HG03460 (cell line): ENCODE measurements at regions not wholly inside any gene's neighbourhood (a gene's known extent, or its start where the extent isn't known, plus 50 kb on each side); places are given as distances from the start of the nearest gene placed in this dataset.

ENCODE experiments used
- ATAC-seq: cut with Tn5 transposase; IDR thresholded peaks from one replicate; pipeline ENCODE4 v1.9.1; 2021; ENCODE audit not compliant: unreplicated experiment

- ATAC-seq: no peak
Observed at GRCh38 chr16:13291591-13292333, 390.4 kb downstream of the SHISA9 start.

GRCh38 chr16:13296206-13296605 lies 394.8 kb downstream of the SHISA9 start:
- no peak for ATAC-seq

DNA sequence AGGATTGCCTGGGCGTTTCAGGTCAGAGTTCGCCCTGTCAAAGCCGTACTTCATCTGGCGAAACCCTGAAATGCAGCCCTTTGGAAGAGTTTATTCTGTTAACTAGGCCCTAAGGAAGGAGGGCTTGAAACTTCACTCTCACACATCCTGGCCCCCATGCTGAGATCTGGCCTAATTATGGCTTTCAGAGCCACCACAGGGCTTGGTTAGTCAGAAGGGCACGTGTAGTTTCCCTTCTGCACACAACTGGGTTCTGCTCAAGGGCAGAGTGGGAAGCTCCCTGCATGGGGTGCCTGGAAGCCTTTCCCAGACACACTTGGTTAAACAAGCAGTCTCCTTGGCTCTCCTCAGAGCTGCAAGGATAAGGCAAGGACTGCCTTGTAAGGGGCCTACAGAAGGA lies 397.3 kb downstream of the SHISA9 start:
- ATAC-seq: no peak

DNA sequence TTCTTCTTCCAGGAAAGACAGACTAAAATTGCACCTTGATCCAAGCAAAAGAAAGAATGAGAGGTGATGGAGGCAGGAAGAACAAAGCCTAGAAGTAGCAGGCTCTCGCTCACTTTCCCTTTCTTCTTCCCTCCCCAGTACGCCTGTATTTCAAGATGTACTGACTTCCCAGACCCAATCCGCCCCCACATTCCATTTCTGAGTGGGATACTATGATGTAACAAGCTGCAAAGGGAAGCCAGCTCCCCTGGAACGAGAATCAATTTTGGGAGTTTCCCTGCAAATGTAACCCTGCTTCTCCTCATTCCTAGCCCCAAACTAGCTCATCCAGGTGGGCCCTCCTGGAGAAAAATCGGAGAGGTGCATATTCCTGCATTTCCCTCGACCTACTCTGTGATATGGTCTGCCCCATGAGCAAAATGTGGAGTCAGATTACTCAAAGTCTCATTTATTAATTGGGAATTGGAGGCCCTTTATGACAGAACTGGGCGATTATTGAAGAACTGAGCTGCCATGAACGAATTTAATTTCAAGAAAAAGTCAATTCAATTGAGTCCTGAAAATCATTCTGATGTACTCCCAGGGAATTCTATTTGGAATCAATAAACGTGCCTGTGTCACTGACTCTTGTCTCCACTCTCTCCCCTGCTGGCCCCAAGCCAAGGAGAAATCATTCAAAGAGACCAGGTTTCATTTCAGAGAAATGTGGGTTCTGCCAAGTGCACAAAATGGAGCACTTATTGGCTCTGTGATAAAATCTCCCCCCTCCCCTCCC lies 398.9 kb downstream of the SHISA9 start:
- no peak for ATAC-seq

DNA sequence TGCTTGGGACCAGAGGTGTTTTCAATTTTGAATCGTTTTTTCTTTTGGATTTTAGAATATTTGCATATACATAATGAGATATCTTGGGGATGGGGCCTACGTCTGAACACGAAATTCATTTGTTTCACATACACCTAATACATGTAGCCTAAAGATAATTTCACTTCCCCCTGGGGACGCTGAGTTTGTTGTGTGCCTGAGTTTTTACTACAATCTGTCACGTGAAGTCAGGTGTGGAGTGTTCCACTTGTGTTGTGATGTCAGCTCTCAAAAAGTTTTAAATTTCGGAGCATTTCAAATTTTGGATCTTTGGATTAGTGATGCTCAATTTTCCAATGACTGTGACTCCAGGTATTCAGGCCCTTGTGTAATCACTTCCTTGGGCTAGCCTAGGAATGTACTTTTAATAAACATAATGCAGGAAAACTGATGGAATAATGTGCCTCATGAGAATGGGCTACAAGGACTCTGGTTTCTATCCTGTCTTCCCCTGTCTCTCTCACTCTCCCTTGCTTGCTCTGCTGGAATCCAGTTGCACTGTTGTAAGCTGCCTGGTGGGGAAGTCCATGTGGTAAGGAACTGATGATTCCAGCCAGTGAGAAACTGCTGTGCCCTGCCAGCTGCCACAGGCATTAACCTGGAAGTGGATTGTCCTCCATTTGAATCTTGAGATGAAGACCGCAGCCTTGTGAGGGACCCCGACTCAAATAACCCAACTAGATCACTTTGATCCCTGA lies 403.8 kb downstream of the SHISA9 start:
- no peak for ATAC-seq

GRCh38 chr16:13306161-13306995 lies 405.0 kb downstream of the SHISA9 start:
- no peak for ATAC-seq

DNA sequence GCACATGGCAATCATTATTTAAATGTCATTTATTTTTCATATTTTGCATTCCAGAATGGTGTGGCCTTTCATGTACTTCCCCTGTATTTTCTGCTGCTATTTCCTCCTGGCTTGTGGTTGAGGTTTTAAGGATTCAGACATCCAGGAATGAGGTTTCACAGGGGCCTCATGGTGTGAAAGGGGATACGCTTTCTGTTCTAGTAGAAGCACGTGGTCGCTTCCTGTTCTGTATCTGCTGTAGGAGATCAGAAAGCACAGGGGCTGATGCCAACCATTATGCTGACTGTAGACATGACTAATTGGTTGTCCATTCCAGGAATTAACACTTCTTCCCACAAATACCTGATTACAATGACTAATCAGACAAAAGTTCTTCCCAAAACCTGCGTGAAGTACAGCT lies 405.9 kb downstream of the SHISA9 start:
- no peak for ATAC-seq

- no peak for ATAC-seq
Observed at GRCh38 chr16:13307851-13308250, 406.5 kb downstream of the SHISA9 start.

DNA sequence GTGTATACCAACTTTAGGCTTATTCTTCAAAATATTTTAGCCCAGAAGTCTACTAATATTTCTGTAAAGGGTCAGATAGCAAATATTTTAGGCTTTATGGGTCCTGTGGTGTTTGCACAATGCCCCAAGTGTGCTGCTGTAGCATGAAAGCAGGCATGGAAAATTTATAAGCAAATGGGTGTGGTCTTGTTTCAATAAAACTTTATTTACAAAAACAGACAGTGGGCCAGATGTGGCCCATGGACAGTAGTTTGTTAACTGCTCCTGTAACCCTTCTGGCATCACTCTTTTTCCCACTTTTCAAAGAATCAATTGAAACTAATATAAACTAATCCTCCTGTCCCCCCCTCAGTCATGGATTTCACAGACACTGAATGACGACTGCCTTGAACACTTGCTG lies 410.7 kb downstream of the SHISA9 start:
- no peak for ATAC-seq

GRCh38 chr16:13313351-13313750 lies 412.0 kb downstream of the SHISA9 start:
- no peak for ATAC-seq

DNA sequence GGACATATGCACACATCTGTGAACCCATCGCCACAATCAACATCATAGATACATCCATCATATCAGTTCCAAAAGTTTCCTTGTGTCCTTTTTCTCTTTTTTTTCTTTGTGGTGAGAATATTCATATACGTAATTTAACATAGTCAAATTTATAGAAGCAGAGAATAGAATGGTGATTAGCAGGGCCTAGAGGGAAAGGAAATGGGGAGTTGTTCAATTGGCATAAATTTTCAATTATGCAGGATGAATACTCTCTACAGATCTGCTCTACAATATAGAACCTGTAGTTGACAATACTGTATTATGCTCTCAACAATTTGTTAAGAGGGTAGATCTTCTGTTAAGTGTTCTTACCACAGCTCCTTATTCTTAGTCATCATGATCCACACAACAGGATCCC lies 413.2 kb downstream of the SHISA9 start:
- no peak for ATAC-seq

DNA sequence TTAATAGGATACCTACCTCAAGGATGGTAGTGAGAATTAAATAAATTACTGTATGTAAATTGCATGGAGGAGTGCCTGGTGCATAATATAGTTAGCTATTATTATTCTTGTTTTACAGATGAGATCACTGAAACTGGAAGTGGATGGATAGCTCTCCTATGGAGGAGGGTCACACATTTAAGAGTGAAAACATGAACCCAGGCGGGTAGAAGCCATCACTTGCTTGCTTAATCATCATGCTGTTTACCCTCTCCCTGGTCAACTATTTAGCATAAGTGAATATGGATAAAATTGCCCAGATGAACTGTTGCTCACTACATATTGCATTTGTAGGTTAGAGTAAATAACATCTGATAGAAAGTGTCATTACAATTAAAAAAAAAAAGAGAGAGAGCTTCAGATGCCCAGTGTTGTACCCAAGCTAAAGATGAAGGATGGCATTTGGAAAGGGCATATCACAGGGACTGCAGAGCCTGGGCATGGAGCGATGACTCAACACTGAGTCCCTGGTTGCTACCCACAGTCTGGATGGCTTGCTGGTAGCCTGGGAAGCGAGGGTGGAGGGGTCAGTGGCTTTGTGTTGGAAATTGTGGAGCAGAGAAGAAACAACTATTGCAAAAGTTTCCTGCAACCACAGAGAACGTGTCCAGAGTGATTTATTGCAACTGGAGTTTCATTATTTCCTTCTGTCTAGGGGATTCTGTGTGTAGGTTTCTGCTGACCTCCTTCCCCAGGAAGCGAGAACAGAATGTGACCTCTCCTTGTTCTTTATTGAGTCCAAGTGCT lies 414.4 kb downstream of the SHISA9 start:
- no peak for ATAC-seq

DNA sequence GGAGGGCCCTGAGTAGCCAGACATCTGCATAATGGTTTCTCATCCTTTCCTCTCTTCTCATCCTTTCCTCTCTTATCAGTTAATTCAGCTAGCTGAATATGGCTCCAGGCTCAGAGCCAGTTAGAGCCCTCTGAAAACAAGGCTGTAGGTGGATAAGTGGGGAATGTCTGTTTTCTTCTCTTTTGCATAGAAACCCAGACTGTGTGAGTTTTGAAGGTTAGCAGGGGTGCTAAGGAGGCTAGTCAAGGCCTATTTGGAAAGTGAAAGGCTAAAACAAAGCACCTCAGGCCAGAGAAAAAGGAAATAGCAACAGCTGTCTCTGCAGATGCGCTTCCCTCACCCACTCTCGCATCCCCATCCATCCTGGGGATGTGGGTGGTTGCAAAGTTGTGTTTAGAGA lies 420.9 kb downstream of the SHISA9 start:
- peak; percentile 54 for ATAC-seq

GRCh38 chr16:13324851-13325250 lies 423.5 kb downstream of the SHISA9 start:
- no peak for ATAC-seq

GRCh38 chr16:13325396-13325795 lies 424.0 kb downstream of the SHISA9 start:
- ATAC-seq: no peak

GRCh38 chr16:13331918-13332317 lies 430.5 kb downstream of the SHISA9 start:
- no peak for ATAC-seq

DNA sequence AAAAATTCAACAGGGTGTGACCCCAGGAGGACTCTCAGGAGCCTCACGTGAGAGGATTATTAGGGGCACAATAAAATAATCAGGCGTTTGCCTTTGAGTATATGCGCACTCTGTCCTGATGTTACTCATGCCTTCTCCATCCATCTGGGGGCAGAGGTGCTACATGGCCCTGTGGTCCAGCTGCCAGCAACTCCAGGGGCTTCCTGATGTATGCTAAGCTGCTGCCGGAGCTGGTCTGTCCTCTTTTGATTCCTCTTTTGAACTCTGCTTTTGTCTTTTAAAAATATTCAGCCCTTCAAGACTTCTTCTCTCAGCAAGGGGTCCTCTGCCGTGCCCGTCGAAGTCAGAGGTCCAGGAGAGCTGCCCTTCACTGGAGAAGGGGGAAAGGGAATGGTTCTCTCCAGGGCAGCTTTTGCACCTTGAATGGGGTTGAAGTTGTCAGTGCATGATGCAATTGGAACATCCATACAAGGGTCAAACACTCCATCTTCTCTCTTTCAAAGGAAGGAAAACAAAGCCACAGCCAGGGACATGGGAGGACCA lies 431.4 kb downstream of the SHISA9 start:
- ATAC-seq: no peak

- no peak for ATAC-seq
Observed at GRCh38 chr16:13333336-13333735, 431.9 kb downstream of the SHISA9 start.

- ATAC-seq: no peak
Observed at GRCh38 chr16:13335879-13336278, 434.5 kb downstream of the SHISA9 start.

GRCh38 chr16:13336335-13336734 lies 434.9 kb downstream of the SHISA9 start:
- ATAC-seq: no peak
